ENCODE measurements at regions not wholly inside any gene's neighbourhood (a gene's known extent, or its start where the extent isn't known, plus 50 kb on each side); places are given as distances from the start of the nearest gene placed in this dataset.
"Not testable (repeated sequence)": the region's sequence is repeated elsewhere in the genome, so short reads cannot be mapped to it uniquely, and the experiment has no call there.

- DNase-seq (ENCODE audit: low read depth): not testable (repeated sequence)
Observed at GRCh38 chr6:76560851-76561755, 488.6 kb upstream of the IMPG1 start.

- DNase-seq (ENCODE audit: low read depth): no peak
Observed at GRCh38 chr6:76553256-76553655, 480.8 kb upstream of the IMPG1 start.

- no peak for DNase-seq (ENCODE audit: low read depth)
Observed at GRCh38 chr6:76552268-76552667, 479.8 kb upstream of the IMPG1 start.

GRCh38 chr6:76533661-76534060 lies 461.2 kb upstream of the IMPG1 start:
- no peak for DNase-seq (ENCODE audit: low read depth)

- DNase-seq (ENCODE audit: low read depth): no peak
Observed at GRCh38 chr6:76532647-76533046, 460.2 kb upstream of the IMPG1 start.

- DNase-seq (ENCODE audit: low read depth): no peak
Observed at GRCh38 chr6:76518443-76518842, 446.0 kb upstream of the IMPG1 start.

GRCh38 chr6:76516924-76517323 lies 444.5 kb upstream of the IMPG1 start:
- DNase-seq (ENCODE audit: low read depth): no peak

GRCh38 chr6:76510489-76510888 lies 438.0 kb upstream of the IMPG1 start:
- DNase-seq (ENCODE audit: low read depth): no peak

- no peak for DNase-seq (ENCODE audit: low read depth)
Observed at GRCh38 chr6:76509397-76509796, 436.9 kb upstream of the IMPG1 start.

GRCh38 chr6:76506808-76507207 lies 434.3 kb upstream of the IMPG1 start:
- no peak for DNase-seq (ENCODE audit: low read depth)

- DNase-seq (ENCODE audit: low read depth): no peak
Observed at GRCh38 chr6:76495909-76496308, 423.4 kb upstream of the IMPG1 start.

- DNase-seq (ENCODE audit: low read depth): not testable (repeated sequence)
Observed at GRCh38 chr6:76491376-76491775, 418.9 kb upstream of the IMPG1 start.

- DNase-seq (ENCODE audit: low read depth): no peak
Observed at GRCh38 chr6:76490456-76490855, 418.0 kb upstream of the IMPG1 start.

- no peak for DNase-seq (ENCODE audit: low read depth)
Observed at GRCh38 chr6:76481101-76481500, 408.6 kb upstream of the IMPG1 start.

GRCh38 chr6:76472858-76473257 lies 400.4 kb upstream of the IMPG1 start:
- DNase-seq (ENCODE audit: low read depth): no peak

GRCh38 chr6:76466286-76466685 lies 393.8 kb upstream of the IMPG1 start:
- no peak for DNase-seq (ENCODE audit: low read depth)

GRCh38 chr6:76465410-76465809 lies 392.9 kb upstream of the IMPG1 start:
- no peak for DNase-seq (ENCODE audit: low read depth)

- no peak for DNase-seq (ENCODE audit: low read depth)
Observed at GRCh38 chr6:76453270-76453669, 380.8 kb upstream of the IMPG1 start.

GRCh38 chr6:76451926-76452709 lies 379.7 kb upstream of the IMPG1 start:
- DNase-seq (ENCODE audit: low read depth): no peak

- DNase-seq (ENCODE audit: low read depth): no peak
Observed at GRCh38 chr6:76448109-76448508, 375.6 kb upstream of the IMPG1 start.

- DNase-seq (ENCODE audit: low read depth): no peak
Observed at GRCh38 chr6:76441875-76442274, 369.4 kb upstream of the IMPG1 start.

- DNase-seq (ENCODE audit: low read depth): no peak
Observed at GRCh38 chr6:76439811-76440210, 367.3 kb upstream of the IMPG1 start.

GRCh38 chr6:76438768-76439167 lies 366.3 kb upstream of the IMPG1 start:
- DNase-seq (ENCODE audit: low read depth): no peak

Measured in LHCN-M2 (cell line).